K562 (cell line): ENCODE measurements at regions not wholly inside any gene's neighbourhood (a gene's known extent, or its start where the extent isn't known, plus 50 kb on each side); places are given as distances from the start of the nearest gene placed in this dataset.

ENCODE experiments used
- ATF1 ChIP-seq, 2 experiments: fragments of 450-650 bp in 1 of 2; IDR thresholded peaks; 2 replicates each; pipeline ENCODE4 v1.6.1; 2016; ENCODE audit warnings: missing compliant biosample characterization in 1 of 2, missing genetic modification characterization in 1 of 2
- CHD7 ChIP-seq: fragments of 200-600 bp; sonication (generic); IDR thresholded peaks from one replicate; pipeline ENCODE4 v1.6.1; 2012; ENCODE audit warnings: mild to moderate bottlenecking, low read depth, low read length, inconsistent platforms
- MCM7 ChIP-seq, 2 experiments: fragments of 450-650 bp; IDR thresholded peaks; 2 replicates each; pipeline ENCODE4 v1.6.1; 2016 to 2018
- NFYB ChIP-seq: IDR thresholded peaks from 2 replicates; pipeline ENCODE4 v1.6.1; 2011; ENCODE audit warnings: mild to moderate bottlenecking, moderate library complexity; ENCODE audit not compliant: insufficient read length; ENCODE audit errors: extremely low read depth
- SMARCA5 ChIP-seq: fragments of 450-650 bp; IDR thresholded peaks from 2 replicates; pipeline ENCODE4 v1.6.1; 2016
- STAT5A ChIP-seq: IDR thresholded peaks from 2 replicates; pipeline ENCODE4 v1.6.1; 2012; ENCODE audit warnings: low read length, inconsistent platforms, borderline replicate concordance
- ZNF184 ChIP-seq: sonication (generic); formaldehyde crosslinking; IDR thresholded peaks from 2 replicates; pipeline ENCODE4 v1.5.0; 2020; ENCODE audit warnings: missing genetic modification reagents
- ZNF217 ChIP-seq: sonication (generic); formaldehyde crosslinking; IDR thresholded peaks from 2 replicates; pipeline ENCODE4 v1.8.0; 2022; ENCODE audit warnings: mild to moderate bottlenecking, missing genetic modification reagents
- ZNF76 ChIP-seq: fragments of 250-450 bp; sonication (Bioruptor Pico); IDR thresholded peaks from 2 replicates; pipeline ENCODE4 v1.4.0; 2020; ENCODE audit warnings: mild to moderate bottlenecking, moderate library complexity, borderline replicate concordance

- TF ChIP-seq CHD7 (no peak), STAT5A (no peak), ATF1 (CRISPR knock-in tag; IDR thresholded peaks at IDR 0.05) (no peak), ATF1 (tag; IDR thresholded peaks at IDR 0.05) (no peak), ZNF184 (CRISPR knock-in tag) (no peak), SMARCA5 (no peak), NFYB (no peak), ZNF76 (no peak), ZNF217 (no peak), MCM7 (IDR thresholded peaks at IDR 0.05) (no peak)
These were observed 1105.0 kb downstream of the MAT2B start (continued) for GRCh38 chr5:164610374-164610773.
